Pons (tissue), 1 donor: ENCODE measurements at regions not wholly inside any gene's neighbourhood (a gene's known extent, or its start where the extent isn't known, plus 50 kb on each side); places are given as distances from the start of the nearest gene placed in this dataset.
A peak's percentile ranks its signal among the peaks of the same experiment; 100 is the strongest.
"Not testable (repeated sequence)": the region's sequence is repeated elsewhere in the genome, so short reads cannot be mapped to it uniquely, and the experiment has no call there.

ENCODE experiments used
- DNase-seq: peaks from one replicate; pipeline ENCODE4 v3.0.0-alpha.2; 2016; ENCODE audit warnings: low spot score

- DNase-seq, result no peak
These were observed 72.5 kb upstream of the SMIM23 start for GRCh38 chr5:171713152-171713551.

GRCh38 chr5:171714261-171714660, 71.4 kb upstream of the SMIM23 start:
- DNase-seq, result no peak

GRCh38 chr5:171714851-171715250, 70.8 kb upstream of the SMIM23 start:
- DNase-seq, result no peak

- DNase-seq, result no peak
These were observed 70.1 kb upstream of the SMIM23 start for GRCh38 chr5:171715551-171715950.

- no peak for DNase-seq
These were observed 65.5 kb upstream of the SMIM23 start for GRCh38 chr5:171720086-171720485.

GRCh38 chr5:171721464-171721863, 64.2 kb upstream of the SMIM23 start:
- DNase-seq, result peak; percentile 24

GRCh38 chr5:171724468-171725204, 61.0 kb upstream of the SMIM23 start:
- no peak for DNase-seq

GRCh38 chr5:171725205-171725601, 60.4 kb upstream of the SMIM23 start:
- no peak for DNase-seq

GRCh38 chr5:171726819-171727218, 58.8 kb upstream of the SMIM23 start:
- not testable (repeated sequence) for DNase-seq

- DNase-seq, result no peak
These were observed 56.9 kb upstream of the SMIM23 start for GRCh38 chr5:171728686-171729085.
